OCI-LY3 (cell line): ENCODE measurements at regions not wholly inside any gene's neighbourhood (a gene's known extent, or its start where the extent isn't known, plus 50 kb on each side); places are given as distances from the start of the nearest gene placed in this dataset.

ENCODE experiments used
- CTCF ChIP-seq: fragments of 200-600, 300-600 bp; sonication (generic); IDR thresholded peaks from 2 replicates; pipeline ENCODE4 v1.5.1; 2014; ENCODE audit warnings: antibody characterized with exemption, low read length, low read depth
- EZH2phosphoT487 ChIP-seq: fragments of 200-600 bp; shearing (Covaris generic); IDR thresholded peaks from 2 replicates; pipeline ENCODE4 v1.6.1; 2018; ENCODE audit warnings: antibody characterized with exemption, mixed run types, low read depth

- TF ChIP-seq EZH2phosphoT487 (no peak), CTCF (no peak)
Measured at GRCh38 chr6:167676000-167676665, 150.6 kb upstream of the AFDN start.
